Upper lobe of right lung (tissue), 1 donor: ENCODE measurements at regions not wholly inside any gene's neighbourhood (a gene's known extent, or its start where the extent isn't known, plus 50 kb on each side); places are given as distances from the start of the nearest gene placed in this dataset.

Experiments
- ATAC-seq: fragments of 200-7000 bp; cut with Tn5 transposase; one replicate; pipeline ENCODE4 v1.9.1; 2020; ENCODE audit warnings: mild to moderate bottlenecking, moderate library complexity
- DNase-seq: peaks from one replicate; pipeline ENCODE4 v3.0.0-alpha.2; 2020
- H3K27ac ChIP-seq: fragments of 200-600 bp; one replicate; pipeline ENCODE4 v1.8.0; 2022
- H3K27me3 ChIP-seq: fragments of 200-600 bp; one replicate; pipeline ENCODE4 v1.8.0; 2022; ENCODE audit warnings: mild to moderate bottlenecking
- H3K36me3 ChIP-seq: fragments of 200-600 bp; one replicate; pipeline ENCODE4 v1.8.0; 2022
- H3K4me1 ChIP-seq: fragments of 200-600 bp; one replicate; pipeline ENCODE4 v1.8.0; 2022
- H3K4me3 ChIP-seq: fragments of 200-600 bp; one replicate; pipeline ENCODE4 v1.8.0; 2022; ENCODE audit warnings: mild to moderate bottlenecking
- H3K9me3 ChIP-seq: fragments of 200-600 bp; one replicate; pipeline ENCODE4 v1.8.0; 2022
- CTCF ChIP-seq: fragments of 200-600 bp; IDR thresholded peaks from one replicate; pipeline ENCODE4 v1.8.0; 2022; ENCODE audit warnings: antibody characterized with exemption
- intact Hi-C: fragments of 100-400 bp; cut with DNase I; formaldehyde crosslinking; loops from one replicate; pipeline ENCODE4 v1.11.0; 2022
- donor health status: DM: no; HTN: yes; CAD: no; lungs with severe emphysema.

- no peak overlapping the region for H3K27ac ChIP-seq
- H3K36me3 ChIP-seq = no peaks in the 10 kb centered on the region
- no peak for DNase-seq
- intact Hi-C loops = no loop called here
- no peaks in the 10 kb centered on the region for H3K27me3 ChIP-seq
- H3K9me3 ChIP-seq = no peaks in the 10 kb centered on the region
- H3K4me3 ChIP-seq = no peak overlapping the region
- ATAC-seq = no peak
- no peak for TF ChIP-seq CTCF
- H3K4me1 ChIP-seq = no peaks in the 10 kb centered on the region
Measured at GRCh38 chr9:84456527-84456926, 116.0 kb upstream of the SLC28A3 start.

DNA sequence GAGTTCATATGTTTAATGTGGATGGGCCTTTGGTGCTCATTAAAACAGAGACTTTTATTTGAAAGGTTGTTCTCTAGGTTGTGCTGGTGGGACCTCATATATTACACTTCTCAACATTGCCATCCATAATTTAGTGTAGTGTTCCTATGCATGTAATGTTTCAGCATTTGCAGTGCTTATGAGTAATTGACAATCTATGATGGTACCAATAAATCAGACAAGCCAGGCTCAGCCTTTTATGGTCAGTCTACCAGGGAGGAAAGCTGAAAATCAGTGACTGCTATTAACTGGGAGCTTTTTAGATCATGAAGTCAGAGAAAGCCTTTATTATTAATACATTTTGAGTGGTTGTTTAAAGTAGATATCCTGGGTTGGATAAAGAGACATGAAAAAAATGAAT lies 120.1 kb upstream of the SLC28A3 start:
- H3K9me3 ChIP-seq = no peaks in the 10 kb centered on the region
- no peaks in the 10 kb centered on the region for H3K27me3 ChIP-seq
- no peak overlapping the region for H3K27ac ChIP-seq
- H3K4me3 ChIP-seq = no peak overlapping the region
- ATAC-seq (no peak), DNase-seq (no peak)
- no peaks in the 10 kb centered on the region for H3K4me1 ChIP-seq
- no peaks in the 10 kb centered on the region for H3K36me3 ChIP-seq
- intact Hi-C loops = no loop called here
- TF ChIP-seq CTCF = no peak

GRCh38 chr9:84463272-84463671 lies 122.7 kb upstream of the SLC28A3 start:
- intact Hi-C loops = no loop called here
- no peak overlapping the region for H3K4me3 ChIP-seq
- ATAC-seq = no peak
- no peaks in the 10 kb centered on the region for H3K9me3 ChIP-seq
- DNase-seq = no peak
- H3K27ac ChIP-seq = no peak overlapping the region
- no peaks in the 10 kb centered on the region for H3K36me3 ChIP-seq
- H3K27me3 ChIP-seq = no peaks in the 10 kb centered on the region
- no peaks in the 10 kb centered on the region for H3K4me1 ChIP-seq
- no peak for TF ChIP-seq CTCF

DNA sequence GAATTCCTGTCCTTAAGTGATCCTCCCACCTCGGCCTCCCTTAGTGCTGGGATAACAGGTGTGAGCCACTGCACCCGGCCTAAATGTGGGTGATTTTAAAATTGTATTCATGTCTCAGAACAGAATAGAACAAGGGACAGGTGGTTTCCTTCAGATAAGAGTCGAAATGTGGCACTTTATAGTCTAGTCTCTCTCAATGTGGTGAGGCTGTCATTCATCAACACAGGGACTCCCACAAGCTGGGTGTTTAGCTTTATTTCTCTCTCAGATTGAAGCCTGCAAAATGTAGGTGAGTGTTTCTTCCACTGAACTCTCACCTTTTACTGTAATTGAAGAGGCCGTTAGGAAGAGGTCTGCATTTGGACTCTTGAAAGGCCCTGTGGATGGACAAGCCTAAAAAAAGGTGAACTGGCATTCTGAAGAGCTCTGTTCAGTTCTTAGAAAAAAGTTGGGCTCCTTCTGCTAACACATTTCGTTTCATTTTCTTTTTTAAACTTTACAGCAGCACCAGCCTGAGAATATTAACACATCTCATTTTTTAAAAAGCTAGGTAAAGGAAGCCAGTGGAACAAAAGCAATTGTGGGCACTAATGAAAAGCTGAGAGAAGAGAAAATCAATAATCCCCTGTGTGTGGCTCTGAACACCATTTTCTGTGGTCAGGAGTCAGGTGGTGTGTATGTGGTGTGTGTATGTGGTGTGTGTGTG lies 126.2 kb upstream of the SLC28A3 start:
- TF ChIP-seq CTCF = no peak
- H3K4me3 ChIP-seq = no peak overlapping the region
- DNase-seq (no peak), ATAC-seq (no peak)
- H3K36me3 ChIP-seq = no peaks in the 10 kb centered on the region
- intact Hi-C loops = no loop called here
- H3K4me1 ChIP-seq = no peaks in the 10 kb centered on the region
- no peaks in the 10 kb centered on the region for H3K27me3 ChIP-seq
- no peaks in the 10 kb centered on the region for H3K9me3 ChIP-seq
- H3K27ac ChIP-seq = no peak overlapping the region

GRCh38 chr9:84471816-84472215 lies 131.3 kb upstream of the SLC28A3 start:
- intact Hi-C loops = no loop called here
- H3K4me1 ChIP-seq = no peaks in the 10 kb centered on the region
- H3K9me3 ChIP-seq = no peaks in the 10 kb centered on the region
- H3K4me3 ChIP-seq = no peak overlapping the region
- ATAC-seq = no peak
- no peak overlapping the region for H3K27ac ChIP-seq
- DNase-seq = no peak
- no peak for TF ChIP-seq CTCF
- H3K27me3 ChIP-seq = no peaks in the 10 kb centered on the region
- H3K36me3 ChIP-seq = no peaks in the 10 kb centered on the region

DNA sequence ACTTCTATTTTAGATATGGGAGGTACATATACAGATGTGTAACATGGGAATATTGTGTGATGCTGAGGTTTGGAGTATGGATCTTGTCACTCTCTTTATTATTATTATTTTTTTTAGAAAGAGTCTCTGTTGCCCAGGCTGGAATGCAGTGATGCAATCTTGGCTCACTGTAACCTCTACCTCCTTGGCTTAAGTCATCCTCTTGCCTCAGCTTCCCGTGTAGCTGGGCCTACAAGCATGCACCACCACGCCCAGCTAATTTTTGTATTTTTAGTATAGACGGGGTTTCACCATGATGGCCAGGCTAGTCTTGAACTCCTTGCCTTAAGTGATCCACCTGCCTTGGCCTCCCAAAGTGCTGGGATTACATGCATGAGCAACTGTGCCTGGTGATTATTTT lies 138.4 kb upstream of the SLC28A3 start:
- no peaks in the 10 kb centered on the region for H3K9me3 ChIP-seq
- no peak overlapping the region for H3K4me3 ChIP-seq
- TF ChIP-seq CTCF = no peak
- H3K27ac ChIP-seq = no peak overlapping the region
- intact Hi-C loops = no loop called here
- no peak for DNase-seq
- H3K4me1 ChIP-seq = no peaks in the 10 kb centered on the region
- no peaks in the 10 kb centered on the region for H3K36me3 ChIP-seq
- ATAC-seq = no peak
- no peaks in the 10 kb centered on the region for H3K27me3 ChIP-seq
